WTC11 (cell line): ENCODE measurements at regions not wholly inside any gene's neighbourhood (a gene's known extent, or its start where the extent isn't known, plus 50 kb on each side); places are given as distances from the start of the nearest gene placed in this dataset.

Experiments used
- FOXJ3 ChIP-seq: sonication (generic); formaldehyde crosslinking; IDR thresholded peaks from 2 replicates; pipeline ENCODE4 v1.9.0; 2021; ENCODE audit warnings: missing genetic modification reagents, mild to moderate bottlenecking, borderline replicate concordance
- GABPB1 ChIP-seq: sonication (generic); formaldehyde crosslinking; IDR thresholded peaks from 2 replicates; pipeline ENCODE4 v1.8.1; 2023; ENCODE audit warnings: mild to moderate bottlenecking, missing genetic modification reagents
- TP53 ChIP-seq: sonication (generic); formaldehyde crosslinking; IDR thresholded peaks from 2 replicates; pipeline ENCODE4 v1.8.1; 2023; ENCODE audit warnings: mild to moderate bottlenecking, missing genetic modification reagents
- TF ChIP-seq, protein P1 (sequence below): fragments of 200-600 bp; IDR thresholded peaks from 2 replicates; pipeline ENCODE4 v1.8.0; 2022; ENCODE audit warnings: antibody characterized with exemption
- TF ChIP-seq, protein P2 (sequence below): sonication (generic); formaldehyde crosslinking; IDR thresholded peaks from 2 replicates; pipeline ENCODE4 v1.8.1; 2023; ENCODE audit warnings: mild to moderate bottlenecking, missing genetic modification reagents
- TF ChIP-seq, protein P3 (sequence below): sonication (generic); formaldehyde crosslinking; IDR thresholded peaks from 2 replicates; pipeline ENCODE4 v1.8.0; 2023; ENCODE audit warnings: mild to moderate bottlenecking, missing genetic modification reagents
- TF ChIP-seq, protein P4 (sequence below): sonication (generic); formaldehyde crosslinking; IDR thresholded peaks from 2 replicates; pipeline ENCODE4 v1.8.1; 2022; ENCODE audit warnings: missing genetic modification reagents, borderline replicate concordance
- TF ChIP-seq, protein P5 (sequence below): sonication (generic); formaldehyde crosslinking; conservative IDR thresholded peaks from 2 replicates; pipeline ENCODE4 v1.8.1; 2023; ENCODE audit warnings: mild to moderate bottlenecking, low read depth, missing genetic modification reagents, moderate library complexity
- TF ChIP-seq, protein P6 (sequence below): sonication (generic); formaldehyde crosslinking; IDR thresholded peaks from 2 replicates; pipeline ENCODE4 v1.8.1; 2023; ENCODE audit warnings: mild to moderate bottlenecking, missing genetic modification reagents
- TF ChIP-seq, protein P7 (sequence below): sonication (generic); formaldehyde crosslinking; IDR thresholded peaks from 2 replicates; pipeline ENCODE4 v1.8.0; 2022; ENCODE audit warnings: mild to moderate bottlenecking, missing genetic modification reagents
- TF ChIP-seq, protein P8 (sequence below): sonication (generic); formaldehyde crosslinking; IDR thresholded peaks from 2 replicates; pipeline ENCODE4 v1.8.0; 2022; ENCODE audit warnings: mild to moderate bottlenecking, missing genetic modification reagents

DNA sequence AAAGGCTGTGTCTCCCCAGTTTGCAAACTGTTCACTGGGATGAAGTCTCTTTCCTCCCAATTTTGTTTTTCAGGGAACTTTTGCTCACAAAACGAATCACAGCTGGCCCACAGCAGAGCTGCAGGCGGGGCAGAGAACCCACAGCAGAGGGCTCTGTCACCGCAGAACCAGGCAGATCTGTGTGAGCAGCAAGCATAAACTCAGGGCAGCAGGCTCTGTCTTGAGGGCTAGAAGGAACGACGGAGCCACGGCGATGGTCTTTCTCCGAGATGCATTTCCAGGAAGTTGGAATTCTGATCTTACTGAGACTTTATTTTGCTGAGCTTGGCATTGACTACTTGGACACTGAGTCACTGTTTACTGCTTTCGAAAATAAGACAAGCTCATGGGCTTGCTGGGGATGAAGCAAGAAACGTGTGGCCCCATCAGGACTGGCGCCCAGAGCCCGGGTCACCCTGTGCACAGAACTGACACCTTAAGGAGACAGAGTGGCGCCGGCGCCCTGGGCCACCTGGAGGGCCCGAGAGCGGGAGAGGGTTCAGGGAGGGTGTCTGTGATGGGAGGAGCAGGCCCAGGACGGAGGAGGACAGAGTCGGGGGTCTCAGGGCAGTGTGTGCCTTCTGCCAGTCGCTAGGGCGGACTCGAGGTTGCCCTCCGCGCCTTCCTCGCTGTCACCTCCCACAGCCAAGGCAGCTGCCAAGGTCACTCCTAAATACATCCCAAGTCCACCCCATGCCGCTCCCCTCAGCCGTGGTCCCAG is 106.3 kb upstream of the NXT1 start:
- TF ChIP-seq, protein P1, sequence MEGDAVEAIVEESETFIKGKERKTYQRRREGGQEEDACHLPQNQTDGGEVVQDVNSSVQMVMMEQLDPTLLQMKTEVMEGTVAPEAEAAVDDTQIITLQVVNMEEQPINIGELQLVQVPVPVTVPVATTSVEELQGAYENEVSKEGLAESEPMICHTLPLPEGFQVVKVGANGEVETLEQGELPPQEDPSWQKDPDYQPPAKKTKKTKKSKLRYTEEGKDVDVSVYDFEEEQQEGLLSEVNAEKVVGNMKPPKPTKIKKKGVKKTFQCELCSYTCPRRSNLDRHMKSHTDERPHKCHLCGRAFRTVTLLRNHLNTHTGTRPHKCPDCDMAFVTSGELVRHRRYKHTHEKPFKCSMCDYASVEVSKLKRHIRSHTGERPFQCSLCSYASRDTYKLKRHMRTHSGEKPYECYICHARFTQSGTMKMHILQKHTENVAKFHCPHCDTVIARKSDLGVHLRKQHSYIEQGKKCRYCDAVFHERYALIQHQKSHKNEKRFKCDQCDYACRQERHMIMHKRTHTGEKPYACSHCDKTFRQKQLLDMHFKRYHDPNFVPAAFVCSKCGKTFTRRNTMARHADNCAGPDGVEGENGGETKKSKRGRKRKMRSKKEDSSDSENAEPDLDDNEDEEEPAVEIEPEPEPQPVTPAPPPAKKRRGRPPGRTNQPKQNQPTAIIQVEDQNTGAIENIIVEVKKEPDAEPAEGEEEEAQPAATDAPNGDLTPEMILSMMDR: no peak
- TF ChIP-seq, protein P2, sequence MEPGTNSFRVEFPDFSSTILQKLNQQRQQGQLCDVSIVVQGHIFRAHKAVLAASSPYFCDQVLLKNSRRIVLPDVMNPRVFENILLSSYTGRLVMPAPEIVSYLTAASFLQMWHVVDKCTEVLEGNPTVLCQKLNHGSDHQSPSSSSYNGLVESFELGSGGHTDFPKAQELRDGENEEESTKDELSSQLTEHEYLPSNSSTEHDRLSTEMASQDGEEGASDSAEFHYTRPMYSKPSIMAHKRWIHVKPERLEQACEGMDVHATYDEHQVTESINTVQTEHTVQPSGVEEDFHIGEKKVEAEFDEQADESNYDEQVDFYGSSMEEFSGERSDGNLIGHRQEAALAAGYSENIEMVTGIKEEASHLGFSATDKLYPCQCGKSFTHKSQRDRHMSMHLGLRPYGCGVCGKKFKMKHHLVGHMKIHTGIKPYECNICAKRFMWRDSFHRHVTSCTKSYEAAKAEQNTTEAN (CRISPR knock-in tag): no peak
- no peak for TF ChIP-seq FOXJ3 (CRISPR knock-in tag)
- TF ChIP-seq, protein P3, sequence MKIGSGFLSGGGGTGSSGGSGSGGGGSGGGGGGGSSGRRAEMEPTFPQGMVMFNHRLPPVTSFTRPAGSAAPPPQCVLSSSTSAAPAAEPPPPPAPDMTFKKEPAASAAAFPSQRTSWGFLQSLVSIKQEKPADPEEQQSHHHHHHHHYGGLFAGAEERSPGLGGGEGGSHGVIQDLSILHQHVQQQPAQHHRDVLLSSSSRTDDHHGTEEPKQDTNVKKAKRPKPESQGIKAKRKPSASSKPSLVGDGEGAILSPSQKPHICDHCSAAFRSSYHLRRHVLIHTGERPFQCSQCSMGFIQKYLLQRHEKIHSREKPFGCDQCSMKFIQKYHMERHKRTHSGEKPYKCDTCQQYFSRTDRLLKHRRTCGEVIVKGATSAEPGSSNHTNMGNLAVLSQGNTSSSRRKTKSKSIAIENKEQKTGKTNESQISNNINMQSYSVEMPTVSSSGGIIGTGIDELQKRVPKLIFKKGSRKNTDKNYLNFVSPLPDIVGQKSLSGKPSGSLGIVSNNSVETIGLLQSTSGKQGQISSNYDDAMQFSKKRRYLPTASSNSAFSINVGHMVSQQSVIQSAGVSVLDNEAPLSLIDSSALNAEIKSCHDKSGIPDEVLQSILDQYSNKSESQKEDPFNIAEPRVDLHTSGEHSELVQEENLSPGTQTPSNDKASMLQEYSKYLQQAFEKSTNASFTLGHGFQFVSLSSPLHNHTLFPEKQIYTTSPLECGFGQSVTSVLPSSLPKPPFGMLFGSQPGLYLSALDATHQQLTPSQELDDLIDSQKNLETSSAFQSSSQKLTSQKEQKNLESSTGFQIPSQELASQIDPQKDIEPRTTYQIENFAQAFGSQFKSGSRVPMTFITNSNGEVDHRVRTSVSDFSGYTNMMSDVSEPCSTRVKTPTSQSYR (CRISPR knock-in tag): no peak
- TF ChIP-seq, protein P4, sequence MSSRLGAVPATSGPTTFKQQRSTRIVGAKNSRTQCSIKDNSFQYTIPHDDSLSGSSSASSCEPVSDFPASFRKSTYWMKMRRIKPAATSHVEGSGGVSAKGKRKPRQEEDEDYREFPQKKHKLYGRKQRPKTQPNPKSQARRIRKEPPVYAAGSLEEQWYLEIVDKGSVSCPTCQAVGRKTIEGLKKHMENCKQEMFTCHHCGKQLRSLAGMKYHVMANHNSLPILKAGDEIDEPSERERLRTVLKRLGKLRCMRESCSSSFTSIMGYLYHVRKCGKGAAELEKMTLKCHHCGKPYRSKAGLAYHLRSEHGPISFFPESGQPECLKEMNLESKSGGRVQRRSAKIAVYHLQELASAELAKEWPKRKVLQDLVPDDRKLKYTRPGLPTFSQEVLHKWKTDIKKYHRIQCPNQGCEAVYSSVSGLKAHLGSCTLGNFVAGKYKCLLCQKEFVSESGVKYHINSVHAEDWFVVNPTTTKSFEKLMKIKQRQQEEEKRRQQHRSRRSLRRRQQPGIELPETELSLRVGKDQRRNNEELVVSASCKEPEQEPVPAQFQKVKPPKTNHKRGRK (CRISPR knock-in tag): no peak
- TF ChIP-seq, protein P5, sequence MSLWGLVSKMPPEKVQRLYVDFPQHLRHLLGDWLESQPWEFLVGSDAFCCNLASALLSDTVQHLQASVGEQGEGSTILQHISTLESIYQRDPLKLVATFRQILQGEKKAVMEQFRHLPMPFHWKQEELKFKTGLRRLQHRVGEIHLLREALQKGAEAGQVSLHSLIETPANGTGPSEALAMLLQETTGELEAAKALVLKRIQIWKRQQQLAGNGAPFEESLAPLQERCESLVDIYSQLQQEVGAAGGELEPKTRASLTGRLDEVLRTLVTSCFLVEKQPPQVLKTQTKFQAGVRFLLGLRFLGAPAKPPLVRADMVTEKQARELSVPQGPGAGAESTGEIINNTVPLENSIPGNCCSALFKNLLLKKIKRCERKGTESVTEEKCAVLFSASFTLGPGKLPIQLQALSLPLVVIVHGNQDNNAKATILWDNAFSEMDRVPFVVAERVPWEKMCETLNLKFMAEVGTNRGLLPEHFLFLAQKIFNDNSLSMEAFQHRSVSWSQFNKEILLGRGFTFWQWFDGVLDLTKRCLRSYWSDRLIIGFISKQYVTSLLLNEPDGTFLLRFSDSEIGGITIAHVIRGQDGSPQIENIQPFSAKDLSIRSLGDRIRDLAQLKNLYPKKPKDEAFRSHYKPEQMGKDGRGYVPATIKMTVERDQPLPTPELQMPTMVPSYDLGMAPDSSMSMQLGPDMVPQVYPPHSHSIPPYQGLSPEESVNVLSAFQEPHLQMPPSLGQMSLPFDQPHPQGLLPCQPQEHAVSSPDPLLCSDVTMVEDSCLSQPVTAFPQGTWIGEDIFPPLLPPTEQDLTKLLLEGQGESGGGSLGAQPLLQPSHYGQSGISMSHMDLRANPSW (CRISPR knock-in tag): no peak
- TF ChIP-seq, protein P6, sequence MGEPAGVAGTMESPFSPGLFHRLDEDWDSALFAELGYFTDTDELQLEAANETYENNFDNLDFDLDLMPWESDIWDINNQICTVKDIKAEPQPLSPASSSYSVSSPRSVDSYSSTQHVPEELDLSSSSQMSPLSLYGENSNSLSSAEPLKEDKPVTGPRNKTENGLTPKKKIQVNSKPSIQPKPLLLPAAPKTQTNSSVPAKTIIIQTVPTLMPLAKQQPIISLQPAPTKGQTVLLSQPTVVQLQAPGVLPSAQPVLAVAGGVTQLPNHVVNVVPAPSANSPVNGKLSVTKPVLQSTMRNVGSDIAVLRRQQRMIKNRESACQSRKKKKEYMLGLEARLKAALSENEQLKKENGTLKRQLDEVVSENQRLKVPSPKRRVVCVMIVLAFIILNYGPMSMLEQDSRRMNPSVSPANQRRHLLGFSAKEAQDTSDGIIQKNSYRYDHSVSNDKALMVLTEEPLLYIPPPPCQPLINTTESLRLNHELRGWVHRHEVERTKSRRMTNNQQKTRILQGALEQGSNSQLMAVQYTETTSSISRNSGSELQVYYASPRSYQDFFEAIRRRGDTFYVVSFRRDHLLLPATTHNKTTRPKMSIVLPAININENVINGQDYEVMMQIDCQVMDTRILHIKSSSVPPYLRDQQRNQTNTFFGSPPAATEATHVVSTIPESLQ: no peak
- TF ChIP-seq, protein P7, sequence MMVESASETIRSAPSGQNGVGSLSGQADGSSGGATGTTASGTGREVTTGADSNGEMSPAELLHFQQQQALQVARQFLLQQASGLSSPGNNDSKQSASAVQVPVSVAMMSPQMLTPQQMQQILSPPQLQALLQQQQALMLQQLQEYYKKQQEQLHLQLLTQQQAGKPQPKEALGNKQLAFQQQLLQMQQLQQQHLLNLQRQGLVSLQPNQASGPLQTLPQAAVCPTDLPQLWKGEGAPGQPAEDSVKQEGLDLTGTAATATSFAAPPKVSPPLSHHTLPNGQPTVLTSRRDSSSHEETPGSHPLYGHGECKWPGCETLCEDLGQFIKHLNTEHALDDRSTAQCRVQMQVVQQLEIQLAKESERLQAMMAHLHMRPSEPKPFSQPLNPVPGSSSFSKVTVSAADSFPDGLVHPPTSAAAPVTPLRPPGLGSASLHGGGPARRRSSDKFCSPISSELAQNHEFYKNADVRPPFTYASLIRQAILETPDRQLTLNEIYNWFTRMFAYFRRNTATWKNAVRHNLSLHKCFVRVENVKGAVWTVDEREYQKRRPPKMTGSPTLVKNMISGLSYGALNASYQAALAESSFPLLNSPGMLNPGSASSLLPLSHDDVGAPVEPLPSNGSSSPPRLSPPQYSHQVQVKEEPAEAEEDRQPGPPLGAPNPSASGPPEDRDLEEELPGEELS: no peak
- TF ChIP-seq, protein P8, sequence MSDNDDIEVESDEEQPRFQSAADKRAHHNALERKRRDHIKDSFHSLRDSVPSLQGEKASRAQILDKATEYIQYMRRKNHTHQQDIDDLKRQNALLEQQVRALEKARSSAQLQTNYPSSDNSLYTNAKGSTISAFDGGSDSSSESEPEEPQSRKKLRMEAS (CRISPR knock-in tag): no peak
- no peak for TF ChIP-seq GABPB1
- TF ChIP-seq TP53: no peak
